ENCODE measurements at regions not wholly inside any gene's neighbourhood (a gene's known extent, or its start where the extent isn't known, plus 50 kb on each side); places are given as distances from the start of the nearest gene placed in this dataset.
"Not testable (repeated sequence)": the region's sequence is repeated elsewhere in the genome, so short reads cannot be mapped to it uniquely, and the experiment has no call there.

DNA sequence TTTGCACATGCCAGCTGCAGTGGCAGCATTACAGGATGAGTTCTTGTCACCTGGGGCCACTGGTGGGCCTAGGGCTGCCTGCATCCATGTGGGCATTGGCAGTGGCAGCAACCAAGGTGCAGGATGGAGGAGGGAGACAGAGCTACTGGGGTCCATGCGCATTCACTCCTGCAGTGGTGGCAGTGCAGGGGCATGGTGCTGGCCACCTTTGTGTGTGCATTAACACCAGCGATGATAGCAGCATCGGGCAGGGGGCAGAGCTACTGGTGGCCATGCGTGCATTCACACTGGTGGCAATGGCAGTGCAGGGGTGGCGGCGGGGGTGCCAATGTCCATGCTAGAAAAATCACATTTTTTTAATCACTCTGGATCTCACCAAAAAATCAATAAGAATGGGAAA lies 730.0 kb downstream of the KHDRBS2 start:
- no peak overlapping the region for H3K9ac ChIP-seq (replicated peaks; ENCODE audit: extremely low read depth, insufficient read depth, low read length)
- no peak overlapping the region for H3K4me2 ChIP-seq (ENCODE audit: insufficient read depth, low read length)
- DNase-seq (ENCODE audit: low read depth, low spot score) (no peak), FAIRE-seq (no peak)
- no peak overlapping the region for H3K27ac ChIP-seq (ENCODE audit: insufficient read depth, low read depth, low read length)
- POLR2A ChIA-PET: no interaction called here
- no peak overlapping the region for H3K4me3 ChIP-seq (replicated peaks in 1 of 3; ENCODE audit: insufficient read depth in 1 of 3, low read depth in 1 of 3, low read length in 3 of 3)
- no peaks in the 10 kb centered on the region for H3K9me1 ChIP-seq (replicated peaks; ENCODE audit: control insufficient read depth, extremely low read depth, insufficient read depth, low read length)
- H3K9me3 ChIP-seq (replicated peaks; ENCODE audit: control insufficient read depth, insufficient read depth, low read length): peaks cover 6% of the 10 kb centered on the region
- H3K4me1 ChIP-seq (ENCODE audit: control insufficient read depth, extremely low read depth, insufficient read depth, low read length): no peaks in the 10 kb centered on the region
- dilution Hi-C loops (cut with MboI; ENCODE audit: extremely low pct_ligation_motif_present, low sequenced_read_pairs) (no loop called here), intact Hi-C loops (cut with micrococcal nuclease) (no loop called here)
- CTCF ChIA-PET: no interaction called here
- no peaks in the 10 kb centered on the region for H3K36me3 ChIP-seq (ENCODE audit: control insufficient read depth in 2 of 2, extremely low read depth in 1 of 2, insufficient read depth in 2 of 2, low read length in 2 of 2)
- no peak overlapping the region for H2AFZ ChIP-seq (ENCODE audit: low read depth, low read length)
- no peaks in the 10 kb centered on the region for H3K79me2 ChIP-seq (ENCODE audit: control insufficient read depth, insufficient read depth, low read length)
- H3K27me3 ChIP-seq (ENCODE audit: control insufficient read depth in 2 of 2, insufficient read depth in 2 of 2, low read length in 2 of 2): no peaks in the 10 kb centered on the region
- H4K20me1 ChIP-seq (replicated peaks; ENCODE audit: control insufficient read depth, extremely low read depth, insufficient read depth, low read length): no peaks in the 10 kb centered on the region
- no TSS peak for BruUV-seq (replicated peaks)
- TF ChIP-seq FOS (IDR thresholded peaks at IDR 0.05; ENCODE audit: borderline replicate concordance, insufficient read depth, low read length): no peak
- no peak for TF ChIP-seq GATA2 (IDR thresholded peaks at IDR 0.05; ENCODE audit: insufficient read depth, insufficient read length, low read depth, low read length)
- TF ChIP-seq EZH2 (IDR thresholded peaks at IDR 0.05; ENCODE audit: borderline replicate concordance, low read depth, low read length, severe bottlenecking): no peak
- TF ChIP-seq, protein P1, sequence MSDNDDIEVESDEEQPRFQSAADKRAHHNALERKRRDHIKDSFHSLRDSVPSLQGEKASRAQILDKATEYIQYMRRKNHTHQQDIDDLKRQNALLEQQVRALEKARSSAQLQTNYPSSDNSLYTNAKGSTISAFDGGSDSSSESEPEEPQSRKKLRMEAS (IDR thresholded peaks at IDR 0.05; ENCODE audit: insufficient read depth, insufficient read length): no peak
- TF ChIP-seq, protein P2, sequence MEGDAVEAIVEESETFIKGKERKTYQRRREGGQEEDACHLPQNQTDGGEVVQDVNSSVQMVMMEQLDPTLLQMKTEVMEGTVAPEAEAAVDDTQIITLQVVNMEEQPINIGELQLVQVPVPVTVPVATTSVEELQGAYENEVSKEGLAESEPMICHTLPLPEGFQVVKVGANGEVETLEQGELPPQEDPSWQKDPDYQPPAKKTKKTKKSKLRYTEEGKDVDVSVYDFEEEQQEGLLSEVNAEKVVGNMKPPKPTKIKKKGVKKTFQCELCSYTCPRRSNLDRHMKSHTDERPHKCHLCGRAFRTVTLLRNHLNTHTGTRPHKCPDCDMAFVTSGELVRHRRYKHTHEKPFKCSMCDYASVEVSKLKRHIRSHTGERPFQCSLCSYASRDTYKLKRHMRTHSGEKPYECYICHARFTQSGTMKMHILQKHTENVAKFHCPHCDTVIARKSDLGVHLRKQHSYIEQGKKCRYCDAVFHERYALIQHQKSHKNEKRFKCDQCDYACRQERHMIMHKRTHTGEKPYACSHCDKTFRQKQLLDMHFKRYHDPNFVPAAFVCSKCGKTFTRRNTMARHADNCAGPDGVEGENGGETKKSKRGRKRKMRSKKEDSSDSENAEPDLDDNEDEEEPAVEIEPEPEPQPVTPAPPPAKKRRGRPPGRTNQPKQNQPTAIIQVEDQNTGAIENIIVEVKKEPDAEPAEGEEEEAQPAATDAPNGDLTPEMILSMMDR (IDR thresholded peaks at IDR 0.05; ENCODE audit: extremely low read depth in 1 of 2, insufficient read depth in 1 of 2, low read depth in 1 of 2, low read length in 2 of 2): no peak
- TF ChIP-seq POLR2A (IDR thresholded peaks at IDR 0.05; ENCODE audit: low read depth, low read length): no peak
- TF ChIP-seq MYC (IDR thresholded peaks at IDR 0.05; ENCODE audit: low read depth, low read length): no peak

DNA sequence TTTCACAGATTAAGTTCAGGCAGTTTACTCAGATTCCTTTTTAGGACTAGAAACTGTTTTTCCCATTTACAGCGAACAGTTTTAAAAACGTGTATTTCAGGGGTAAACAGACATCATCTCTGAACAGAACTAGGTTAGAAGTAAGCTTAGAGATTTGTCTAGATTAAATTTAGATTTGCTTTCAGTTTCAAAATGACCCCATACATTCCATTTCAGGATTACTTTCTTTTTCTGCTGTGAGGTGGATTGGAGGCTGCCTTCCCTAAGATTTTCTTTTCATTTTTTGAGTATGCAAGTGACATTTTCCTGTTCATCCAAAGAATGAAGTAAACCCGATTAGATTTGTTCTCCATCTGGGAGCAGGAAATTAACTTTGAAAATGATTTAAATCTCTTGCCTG lies 747.2 kb downstream of the KHDRBS2 start:
- Histone ChIP-seq H3K36me3 (ENCODE audit: control insufficient read depth in 2 of 2, extremely low read depth in 1 of 2, insufficient read depth in 2 of 2, low read length in 2 of 2) (no peaks in the 10 kb centered on the region), H3K4me3 (replicated peaks in 1 of 3; ENCODE audit: insufficient read depth in 1 of 3, low read depth in 1 of 3, low read length in 3 of 3) (no peak overlapping the region), H3K27ac (ENCODE audit: insufficient read depth, low read depth, low read length) (no peak overlapping the region), H4K20me1 (replicated peaks; ENCODE audit: control insufficient read depth, extremely low read depth, insufficient read depth, low read length) (no peaks in the 10 kb centered on the region), H3K79me2 (ENCODE audit: control insufficient read depth, insufficient read depth, low read length) (no peaks in the 10 kb centered on the region), H3K9me1 (replicated peaks; ENCODE audit: control insufficient read depth, extremely low read depth, insufficient read depth, low read length) (no peaks in the 10 kb centered on the region), H3K4me1 (ENCODE audit: control insufficient read depth, extremely low read depth, insufficient read depth, low read length) (no peaks in the 10 kb centered on the region), H3K9ac (replicated peaks; ENCODE audit: extremely low read depth, insufficient read depth, low read length) (no peak overlapping the region), H3K4me2 (ENCODE audit: insufficient read depth, low read length) (no peak overlapping the region), H3K9me3 (replicated peaks; ENCODE audit: control insufficient read depth, insufficient read depth, low read length) (peaks cover 5% of the 10 kb centered on the region), H3K27me3 (ENCODE audit: control insufficient read depth in 2 of 2, insufficient read depth in 2 of 2, low read length in 2 of 2) (no peaks in the 10 kb centered on the region), H2AFZ (ENCODE audit: low read depth, low read length) (no peak overlapping the region)
- TF ChIP-seq EZH2 (IDR thresholded peaks at IDR 0.05; ENCODE audit: borderline replicate concordance, low read depth, low read length, severe bottlenecking): no peak
- TF ChIP-seq JUN (IDR thresholded peaks at IDR 0.05; ENCODE audit: borderline replicate concordance, insufficient read depth, insufficient read length, low read depth): no peak
- TF ChIP-seq MYC (IDR thresholded peaks at IDR 0.05; ENCODE audit: low read depth, low read length): no peak
- no peak for TF ChIP-seq GATA2 (IDR thresholded peaks at IDR 0.05; ENCODE audit: insufficient read depth, insufficient read length, low read depth, low read length)
- POLR2A ChIA-PET: no interaction called here
- FAIRE-seq: no peak
- no TSS peak for BruUV-seq (replicated peaks)
- dilution Hi-C loops (cut with MboI; ENCODE audit: extremely low pct_ligation_motif_present, low sequenced_read_pairs) (no loop called here), intact Hi-C loops (cut with micrococcal nuclease) (no loop called here)
- CTCF ChIA-PET: no interaction called here
- DNase-seq (ENCODE audit: low read depth, low spot score): no peak

DNA sequence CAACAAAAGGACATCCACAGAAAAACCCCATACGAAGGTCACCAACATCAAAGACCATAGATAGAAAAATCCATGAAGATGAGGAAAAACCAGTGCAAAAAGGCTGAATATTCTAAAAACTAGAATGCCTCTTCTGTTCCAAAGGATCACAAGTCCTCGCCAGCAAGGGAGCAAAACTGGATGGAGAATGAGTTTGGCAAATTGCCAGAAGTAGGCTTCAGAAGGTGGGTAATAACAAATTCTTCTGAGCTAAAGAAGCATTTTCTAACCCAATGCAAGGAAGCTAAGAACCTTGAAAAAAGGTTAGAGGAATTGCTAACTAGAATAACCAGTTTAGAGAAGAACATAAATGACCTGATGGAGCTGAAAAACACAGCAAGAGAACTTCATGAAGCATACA lies 753.3 kb downstream of the KHDRBS2 start:
- H4K20me1 ChIP-seq (replicated peaks; ENCODE audit: control insufficient read depth, extremely low read depth, insufficient read depth, low read length); H3K36me3 ChIP-seq (ENCODE audit: control insufficient read depth in 2 of 2, extremely low read depth in 1 of 2, insufficient read depth in 2 of 2, low read length in 2 of 2); H3K79me2 ChIP-seq (ENCODE audit: control insufficient read depth, insufficient read depth, low read length); H3K9ac ChIP-seq (replicated peaks; ENCODE audit: extremely low read depth, insufficient read depth, low read length); H2AFZ ChIP-seq (ENCODE audit: low read depth, low read length); H3K4me2 ChIP-seq (ENCODE audit: insufficient read depth, low read length); DNase-seq (ENCODE audit: low read depth, low spot score); H3K27me3 ChIP-seq (ENCODE audit: control insufficient read depth in 2 of 2, insufficient read depth in 2 of 2, low read length in 2 of 2); H3K9me3 ChIP-seq (replicated peaks; ENCODE audit: control insufficient read depth, insufficient read depth, low read length); intact Hi-C loops (cut with micrococcal nuclease); H3K9me1 ChIP-seq (replicated peaks; ENCODE audit: control insufficient read depth, extremely low read depth, insufficient read depth, low read length); CTCF ChIA-PET; H3K4me1 ChIP-seq (ENCODE audit: control insufficient read depth, extremely low read depth, insufficient read depth, low read length); POLR2A ChIA-PET; H3K27ac ChIP-seq (ENCODE audit: insufficient read depth, low read depth, low read length); dilution Hi-C loops (cut with MboI; ENCODE audit: extremely low pct_ligation_motif_present, low sequenced_read_pairs); FAIRE-seq; H3K4me3 ChIP-seq (replicated peaks in 1 of 3; ENCODE audit: insufficient read depth in 1 of 3, low read depth in 1 of 3, low read length in 3 of 3); BruUV-seq (replicated peaks): not testable (repeated sequence)
